ENCODE measurements at regions not wholly inside any gene's neighbourhood (a gene's known extent, or its start where the extent isn't known, plus 50 kb on each side); places are given as distances from the start of the nearest gene placed in this dataset.

DNA sequence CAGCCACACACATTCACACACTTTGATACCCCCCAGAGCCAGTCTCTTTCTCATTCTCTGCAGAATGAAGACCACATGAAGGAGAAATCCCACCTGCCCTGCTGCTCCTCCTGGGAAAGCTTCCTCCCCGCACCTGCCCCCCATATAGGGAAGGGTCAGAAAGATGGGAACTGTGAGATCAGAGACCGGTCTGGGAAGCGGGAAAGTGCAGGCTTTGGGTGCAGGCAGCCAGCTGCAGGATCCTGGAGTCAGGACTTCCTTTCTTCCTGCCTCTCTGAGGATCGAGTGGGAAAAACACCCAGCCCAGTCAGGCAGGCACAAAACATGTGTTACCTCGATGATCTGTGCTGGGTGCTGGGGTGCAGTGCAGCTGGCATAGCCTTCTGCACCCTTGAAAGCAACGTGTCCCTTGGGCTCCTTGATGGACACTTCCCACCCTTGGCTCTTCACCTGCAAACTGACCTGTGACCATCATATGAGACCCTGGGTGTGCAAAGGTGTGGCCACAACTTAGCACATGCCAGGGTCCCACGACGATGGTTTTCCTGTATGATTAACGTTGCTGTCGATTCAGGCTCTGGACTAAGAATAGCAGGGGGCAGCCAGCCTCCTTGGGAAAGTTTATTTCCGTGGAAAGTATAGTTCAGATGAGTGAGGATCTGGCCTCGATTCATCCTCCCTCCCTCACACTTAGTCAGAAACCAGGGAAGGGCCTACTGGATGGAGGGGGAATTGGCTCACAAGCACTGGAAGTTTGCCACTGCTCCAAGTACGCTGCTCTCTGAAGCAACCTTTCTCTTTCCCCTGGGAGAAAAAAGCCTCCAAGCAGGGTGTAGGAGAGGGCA is 105.4 kb upstream of the MED13L start:
- no peak for DNase-seq (ENCODE audit: low spot score)
- TF ChIP-seq, protein P1, sequence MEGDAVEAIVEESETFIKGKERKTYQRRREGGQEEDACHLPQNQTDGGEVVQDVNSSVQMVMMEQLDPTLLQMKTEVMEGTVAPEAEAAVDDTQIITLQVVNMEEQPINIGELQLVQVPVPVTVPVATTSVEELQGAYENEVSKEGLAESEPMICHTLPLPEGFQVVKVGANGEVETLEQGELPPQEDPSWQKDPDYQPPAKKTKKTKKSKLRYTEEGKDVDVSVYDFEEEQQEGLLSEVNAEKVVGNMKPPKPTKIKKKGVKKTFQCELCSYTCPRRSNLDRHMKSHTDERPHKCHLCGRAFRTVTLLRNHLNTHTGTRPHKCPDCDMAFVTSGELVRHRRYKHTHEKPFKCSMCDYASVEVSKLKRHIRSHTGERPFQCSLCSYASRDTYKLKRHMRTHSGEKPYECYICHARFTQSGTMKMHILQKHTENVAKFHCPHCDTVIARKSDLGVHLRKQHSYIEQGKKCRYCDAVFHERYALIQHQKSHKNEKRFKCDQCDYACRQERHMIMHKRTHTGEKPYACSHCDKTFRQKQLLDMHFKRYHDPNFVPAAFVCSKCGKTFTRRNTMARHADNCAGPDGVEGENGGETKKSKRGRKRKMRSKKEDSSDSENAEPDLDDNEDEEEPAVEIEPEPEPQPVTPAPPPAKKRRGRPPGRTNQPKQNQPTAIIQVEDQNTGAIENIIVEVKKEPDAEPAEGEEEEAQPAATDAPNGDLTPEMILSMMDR (IDR thresholded peaks at IDR 0.05; ENCODE audit: extremely low read depth, missing control alignments) = no peak

DNA sequence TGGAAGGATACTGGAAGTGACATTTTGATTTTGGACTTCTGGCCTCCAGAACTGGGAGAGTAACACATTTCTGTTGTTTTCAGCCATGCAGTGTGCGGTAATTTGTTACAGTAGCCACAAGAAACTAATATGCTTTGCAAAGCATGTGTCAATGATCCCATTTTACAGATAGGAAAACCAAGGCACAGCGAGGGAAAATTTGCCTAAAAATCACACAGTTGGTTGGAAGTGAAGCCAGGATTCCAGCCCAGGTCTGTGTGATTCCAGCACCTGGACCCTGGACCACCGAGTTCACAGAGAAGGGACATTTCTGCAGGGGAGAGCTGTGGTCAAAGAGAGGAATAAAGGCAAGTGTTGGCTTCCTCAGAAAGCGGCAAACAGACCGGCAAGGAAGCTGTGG is 106.7 kb upstream of the MED13L start:
- TF ChIP-seq, protein P1 (IDR thresholded peaks at IDR 0.05; ENCODE audit: extremely low read depth, missing control alignments) = no peak
- no peak for DNase-seq (ENCODE audit: low spot score)

DNA sequence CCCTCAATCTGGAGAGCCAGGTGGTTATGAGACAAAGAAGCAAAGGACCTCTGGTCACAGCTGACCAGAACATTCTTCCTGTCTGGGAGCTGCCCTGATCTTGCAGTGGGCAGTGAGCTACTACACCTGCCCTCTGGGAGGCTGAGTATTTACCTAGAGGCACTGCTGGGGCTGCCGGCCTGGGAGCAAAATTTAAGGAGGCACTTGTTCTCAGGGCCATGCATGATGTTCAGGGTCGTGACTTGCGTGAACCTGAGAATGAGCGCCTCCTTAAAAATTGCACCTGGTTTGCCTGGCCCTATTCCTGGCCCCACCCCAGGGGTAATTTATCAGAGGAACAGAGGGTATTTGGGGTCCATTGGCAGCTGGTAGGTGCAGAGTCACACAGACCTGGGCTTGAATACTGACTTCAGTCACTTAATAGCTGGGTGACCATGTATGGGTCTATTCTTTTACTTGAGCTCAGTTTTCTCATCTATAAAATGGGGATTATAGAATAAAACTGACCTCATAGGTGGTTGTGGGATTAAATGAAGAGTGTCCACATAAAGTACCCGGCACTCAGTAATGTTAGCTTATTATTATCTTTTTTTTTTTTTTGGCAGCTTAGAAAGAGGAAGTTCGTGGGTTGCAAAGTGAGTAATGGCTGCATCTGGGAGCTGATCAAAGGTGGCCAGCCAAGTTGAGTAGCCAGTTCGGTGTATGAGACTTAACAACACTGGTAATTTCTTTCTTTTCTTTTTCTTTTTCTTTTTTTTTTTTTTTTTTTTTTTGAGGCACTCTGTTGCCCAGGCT is 107.4 kb upstream of the MED13L start:
- TF ChIP-seq, protein P1 (IDR thresholded peaks at IDR 0.05; ENCODE audit: extremely low read depth, missing control alignments) = no peak
- peak; percentile 71 for DNase-seq (ENCODE audit: low spot score)

DNA sequence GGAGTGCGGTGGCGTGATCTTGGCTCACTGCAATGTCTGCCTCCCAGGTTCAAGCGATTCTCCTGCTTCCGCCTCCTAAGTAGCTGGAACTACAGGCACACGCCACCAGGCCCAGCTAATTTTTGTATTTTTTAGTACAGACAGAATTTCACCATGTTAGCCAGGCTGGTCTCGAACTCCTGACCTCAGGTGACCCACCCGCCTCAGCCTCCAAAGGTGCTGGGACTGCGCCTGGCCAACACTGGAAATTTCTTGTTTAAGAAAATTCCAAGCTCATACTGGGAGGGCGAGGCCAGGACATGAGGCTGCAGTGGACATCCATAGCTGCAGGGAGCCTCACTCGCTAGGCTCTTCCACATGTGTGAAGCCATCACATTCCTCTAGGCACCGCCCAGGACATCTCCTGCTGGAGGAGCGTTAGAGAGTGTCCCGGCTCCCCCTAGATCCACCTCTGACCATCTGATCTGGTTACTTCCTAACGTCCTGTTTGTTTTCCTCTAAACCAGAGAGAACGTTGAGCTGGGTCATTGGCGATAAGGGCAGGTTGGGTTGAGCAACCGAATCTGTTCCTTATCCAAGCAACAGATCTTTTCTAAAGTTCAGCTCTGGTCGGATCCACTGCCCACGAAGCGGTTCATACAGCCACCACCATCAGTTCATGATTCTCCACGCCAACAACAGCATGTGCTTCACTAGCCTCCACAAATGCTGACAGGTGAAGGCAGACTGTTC is 108.2 kb upstream of the MED13L start:
- DNase-seq (ENCODE audit: low spot score) = no peak

DNA sequence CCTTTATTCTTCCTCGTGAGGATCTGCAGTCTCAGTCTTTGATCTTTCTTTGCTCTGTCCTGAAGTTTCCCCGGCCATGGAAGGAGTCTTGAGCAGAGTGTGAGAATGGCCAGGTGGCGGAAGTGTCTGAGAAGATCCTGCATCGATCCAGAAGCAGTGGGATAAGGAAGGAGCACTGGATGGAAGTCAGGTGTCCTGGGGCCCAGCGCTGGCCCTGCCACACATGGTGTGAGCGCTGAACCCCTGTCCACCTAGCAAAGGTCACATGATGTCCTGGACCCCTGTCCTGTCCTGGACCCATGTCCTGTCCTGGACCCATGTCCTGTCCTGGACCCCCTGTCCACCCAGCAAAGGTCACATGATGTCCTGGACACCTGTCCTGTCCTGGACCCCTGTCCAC is 111.8 kb upstream of the MED13L start:
- TF ChIP-seq, protein P1 (IDR thresholded peaks at IDR 0.05; ENCODE audit: extremely low read depth, missing control alignments) = no peak

More for the DNA sequence above, 108.2 kb upstream of the MED13L start:
- TF ChIP-seq, protein P1 (IDR thresholded peaks at IDR 0.05; ENCODE audit: extremely low read depth, missing control alignments) = no peak

DNA sequence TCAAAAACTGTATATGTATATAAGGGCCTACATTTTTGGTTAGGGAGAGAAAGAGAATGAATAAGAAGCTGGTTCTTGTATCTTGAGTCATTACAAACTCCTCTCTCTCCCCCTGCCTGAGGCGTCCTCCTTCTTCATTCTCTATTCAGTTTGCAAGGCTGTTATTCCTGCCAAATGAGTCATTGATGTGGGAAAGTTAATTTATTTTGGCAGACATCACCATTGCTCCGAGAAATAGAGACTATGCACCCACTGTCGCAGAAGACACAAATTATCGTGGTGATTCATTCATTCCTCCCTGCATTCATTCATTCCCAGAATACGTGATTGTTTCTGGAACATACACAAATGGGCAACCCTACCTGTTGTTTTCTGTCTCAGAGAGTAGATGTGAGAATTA is 112.5 kb upstream of the MED13L start:
- DNase-seq (ENCODE audit: low spot score) = no peak
- TF ChIP-seq, protein P1 (IDR thresholded peaks at IDR 0.05; ENCODE audit: extremely low read depth, missing control alignments) = no peak

More for the DNA sequence above, 111.8 kb upstream of the MED13L start:
- no peak for DNase-seq (ENCODE audit: low spot score)
